Stimulated activated CD4-positive, alpha-beta T cell treated with anti-CD3 and anti-CD28 coated beads, Interleukin-1b, Interleukin-23, amount 100 ng/mL, for 1 hour (primary cell): ENCODE measurements at regions not wholly inside any gene's neighbourhood (a gene's known extent, or its start where the extent isn't known, plus 50 kb on each side); places are given as distances from the start of the nearest gene placed in this dataset.

Experiments
- DNase-seq, 2 donors: peaks; one replicate each; pipeline ENCODE4 v3.0.0-alpha.2; 2020; ENCODE audit warnings: low read depth in 2 of 2

GRCh38 chr1:29649189-29650040 lies 413.1 kb downstream of the PTPRU start:
- DNase-seq: no peak

DNA sequence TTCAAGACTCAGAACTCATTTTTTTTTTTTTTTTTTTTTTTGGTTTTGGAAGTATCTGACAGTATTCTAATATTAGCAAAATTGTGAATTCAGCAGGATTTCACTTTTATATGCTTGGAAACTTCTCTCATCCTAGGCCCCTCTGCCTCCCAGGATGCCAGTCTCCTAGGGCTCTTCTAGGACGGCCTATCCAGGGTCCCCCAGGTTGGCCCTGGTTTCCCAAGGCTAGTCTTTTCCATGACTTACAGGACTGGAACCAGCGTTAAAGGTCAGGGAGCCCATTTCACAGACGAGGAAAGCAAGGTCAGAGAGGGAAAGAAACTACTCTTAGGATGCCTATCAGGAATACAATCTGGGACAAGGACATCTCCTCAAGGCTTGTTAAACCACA lies 412.5 kb downstream of the PTPRU start:
- DNase-seq: no peak

GRCh38 chr1:29648026-29648425 lies 411.7 kb downstream of the PTPRU start:
- no peak for DNase-seq

- no peak for DNase-seq
Measured at GRCh38 chr1:29647581-29647980, 411.3 kb downstream of the PTPRU start.

- no peak for DNase-seq
Measured at GRCh38 chr1:29646161-29646775, 409.9 kb downstream of the PTPRU start.

- DNase-seq: no peak
Measured at GRCh38 chr1:29645586-29645985, 409.3 kb downstream of the PTPRU start.

DNA sequence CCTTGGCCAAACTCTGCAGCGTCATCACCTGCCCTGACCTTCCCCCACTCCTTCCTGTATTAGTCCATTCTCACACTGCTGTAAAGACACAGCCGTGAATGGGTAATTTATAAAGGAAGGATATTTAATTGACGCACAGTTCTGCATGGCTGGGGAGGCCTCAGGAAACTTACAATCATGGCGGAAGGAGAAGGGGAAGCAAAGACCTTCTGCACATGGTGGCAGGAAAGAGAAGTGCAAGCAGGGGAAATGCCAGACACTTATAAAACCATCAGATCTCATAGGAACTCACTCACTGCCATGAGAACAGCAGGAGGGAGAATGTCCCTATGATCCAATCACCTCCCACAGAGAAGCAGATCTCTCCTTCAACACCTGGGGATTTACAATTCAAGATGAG lies 408.5 kb downstream of the PTPRU start:
- no peak for DNase-seq

- no peak for DNase-seq
Measured at GRCh38 chr1:29643838-29644440, 407.6 kb downstream of the PTPRU start.

GRCh38 chr1:29643281-29643680 lies 407.0 kb downstream of the PTPRU start:
- no peak for DNase-seq

DNA sequence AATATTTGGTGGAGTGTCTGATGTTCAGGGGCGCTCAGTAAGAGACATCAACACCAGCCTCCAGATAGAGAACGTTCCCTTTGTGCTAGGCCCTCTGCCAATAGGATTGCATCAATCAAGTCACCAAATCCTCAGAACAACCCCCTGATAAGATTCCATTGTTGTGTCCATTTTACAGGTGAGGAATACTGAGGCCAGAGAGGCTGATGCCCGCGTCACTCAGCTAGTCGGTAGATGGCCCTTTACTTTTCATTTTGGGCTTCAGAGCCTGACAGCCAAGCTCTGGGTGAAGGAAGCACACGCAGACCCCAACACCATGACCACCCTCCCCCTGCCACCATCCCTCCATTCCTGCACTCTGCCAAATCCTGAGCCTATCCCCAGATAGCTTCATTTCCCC lies 406.2 kb downstream of the PTPRU start:
- no peak for DNase-seq

GRCh38 chr1:29641921-29642320 lies 405.6 kb downstream of the PTPRU start:
- no peak for DNase-seq

DNA sequence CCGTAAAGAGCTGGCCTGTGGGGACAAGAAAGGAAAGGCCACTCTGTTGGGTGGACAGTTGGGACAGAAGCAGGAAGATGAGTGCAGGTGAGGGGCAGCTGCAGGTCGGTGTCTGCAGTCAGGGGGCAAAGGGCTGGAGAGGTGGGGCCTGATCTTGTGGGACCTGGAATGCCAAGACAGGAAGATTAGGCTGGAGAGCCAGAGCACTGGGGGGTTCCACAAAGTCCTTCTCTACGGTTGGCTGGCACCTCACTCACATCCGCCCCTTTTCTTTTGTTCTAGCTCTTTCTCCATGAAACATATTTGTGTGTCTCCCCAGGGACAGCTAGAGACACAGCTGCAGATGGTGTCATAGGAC lies 404.1 kb downstream of the PTPRU start:
- DNase-seq: no peak

DNA sequence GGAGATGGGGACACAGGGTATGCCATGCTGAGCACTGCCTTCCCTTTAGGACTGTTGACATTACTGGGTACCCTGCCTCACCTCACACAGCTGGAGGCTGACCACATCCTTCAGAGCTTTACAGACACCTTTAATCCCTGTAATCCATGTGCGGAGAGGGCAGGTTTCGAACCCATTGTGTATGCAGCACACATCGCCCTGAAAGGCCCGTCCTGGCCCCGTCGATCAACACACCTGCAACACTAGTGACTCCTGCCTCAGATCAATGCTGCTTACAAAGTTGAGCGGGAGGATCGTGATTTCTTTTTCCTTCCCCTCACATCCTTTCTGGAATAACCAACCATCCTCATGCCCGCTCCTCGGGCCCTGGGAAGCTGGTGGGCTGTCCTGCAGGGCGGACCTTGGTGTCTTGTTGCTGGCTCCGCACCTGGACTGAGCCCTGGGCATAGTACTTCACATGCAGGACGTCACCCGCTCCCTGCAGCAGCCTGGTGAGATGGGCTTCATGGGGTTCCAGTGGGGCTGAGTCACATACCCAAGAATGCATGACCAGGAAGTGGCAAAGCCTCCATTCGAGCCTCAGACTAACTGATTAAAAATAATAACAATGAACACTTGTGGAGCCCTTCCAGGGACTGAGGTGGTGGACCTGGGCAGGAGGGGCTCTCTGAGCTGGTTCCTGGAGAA lies 403.6 kb downstream of the PTPRU start:
- no peak for DNase-seq

GRCh38 chr1:29639156-29639736 lies 402.9 kb downstream of the PTPRU start:
- no peak for DNase-seq

DNA sequence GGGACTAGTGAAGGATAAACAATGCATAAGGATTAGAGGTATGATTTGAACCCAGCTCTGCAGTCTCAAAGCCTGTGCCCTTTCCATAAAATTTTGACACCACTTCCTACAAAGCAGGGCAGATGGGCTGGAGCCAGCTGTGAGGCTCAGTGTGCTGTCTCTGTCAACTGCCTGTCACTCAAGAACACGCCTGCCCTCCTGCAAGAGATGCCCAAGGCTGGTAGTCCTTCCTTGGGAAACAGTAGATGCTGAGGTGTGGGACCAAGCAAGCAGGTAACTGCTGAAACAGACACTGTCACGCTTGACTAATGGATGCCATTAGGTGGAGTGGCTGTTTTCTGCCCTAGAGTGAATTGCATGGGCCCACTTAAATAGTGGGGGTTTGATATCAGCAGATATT lies 402.0 kb downstream of the PTPRU start:
- DNase-seq: no peak

DNA sequence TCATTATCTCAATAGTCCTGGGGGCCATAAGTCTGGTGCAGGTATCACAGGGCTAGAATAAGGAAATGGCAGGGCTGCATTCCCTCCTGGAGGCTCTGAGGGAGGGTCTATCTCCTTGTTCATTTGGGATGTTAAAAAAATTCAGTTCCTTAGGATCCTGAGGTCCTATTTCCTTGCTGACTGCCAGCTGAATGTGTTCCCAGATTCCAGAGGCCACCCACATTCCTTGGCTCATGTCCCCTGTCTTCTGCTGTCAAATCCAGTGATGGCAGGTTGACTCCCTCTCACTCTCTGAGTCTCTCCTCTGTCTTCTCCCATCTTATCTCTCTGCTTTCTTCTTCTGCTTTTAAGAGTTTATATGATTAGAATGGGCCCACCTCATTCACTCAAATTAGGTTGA lies 400.6 kb downstream of the PTPRU start:
- DNase-seq: no peak

DNA sequence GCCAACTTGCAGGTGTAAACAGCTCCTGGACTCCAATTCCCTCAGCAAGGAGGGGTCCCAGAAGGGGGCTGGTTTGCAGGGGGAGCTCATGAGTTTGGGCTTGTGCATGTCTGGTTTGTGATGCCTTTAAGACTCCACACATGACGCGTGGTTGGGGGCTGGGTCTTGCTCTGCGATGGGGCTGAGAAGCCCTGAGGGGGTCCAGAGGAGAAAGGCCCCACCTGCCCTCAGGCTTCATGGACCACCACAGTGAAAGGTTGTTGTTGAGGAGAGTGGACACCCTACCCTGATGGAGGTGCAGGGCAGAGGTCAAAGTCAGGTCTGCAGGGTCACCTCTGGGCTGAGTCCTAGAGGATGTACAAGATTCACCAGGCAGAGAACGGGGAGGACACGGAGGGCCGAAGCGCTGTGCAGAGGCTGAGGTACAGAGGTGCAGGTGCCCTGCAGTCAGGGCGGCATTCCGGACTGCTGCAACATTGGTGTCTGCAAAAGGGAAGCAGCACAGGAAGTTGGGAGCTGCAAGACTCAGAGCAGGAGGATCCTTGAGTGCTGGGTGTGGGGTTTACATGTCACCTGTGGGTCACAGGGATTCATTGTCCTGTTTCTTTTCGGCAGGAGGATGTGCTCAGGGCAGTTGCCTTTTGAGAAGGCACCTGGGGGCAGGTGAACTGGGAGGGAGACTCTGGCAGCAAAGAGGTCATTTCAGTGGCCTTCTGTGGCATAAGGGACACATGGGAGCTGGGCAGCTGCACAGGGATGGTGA lies 399.4 kb downstream of the PTPRU start:
- no peak for DNase-seq

GRCh38 chr1:29634746-29635335 lies 398.5 kb downstream of the PTPRU start:
- no peak for DNase-seq

DNA sequence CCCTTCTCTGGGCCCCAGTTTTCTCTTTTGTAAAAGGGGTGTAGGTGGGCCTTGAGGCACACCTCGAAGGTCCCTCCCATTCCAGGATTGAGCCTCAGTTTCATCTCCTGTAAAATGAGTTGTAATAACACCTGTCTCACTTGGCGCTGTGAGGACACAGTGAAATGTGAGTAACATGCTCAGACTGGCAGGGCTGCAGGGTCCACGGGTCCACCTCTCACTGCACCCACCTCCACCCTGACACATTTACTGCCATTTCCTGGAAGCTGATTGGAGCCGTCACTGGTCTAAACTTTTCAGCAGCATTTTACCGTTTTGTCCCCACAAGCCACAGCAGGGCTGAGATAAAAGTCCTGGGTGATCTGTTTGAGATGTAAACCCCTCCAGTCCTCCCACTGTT lies 398.0 kb downstream of the PTPRU start:
- no peak for DNase-seq

DNA sequence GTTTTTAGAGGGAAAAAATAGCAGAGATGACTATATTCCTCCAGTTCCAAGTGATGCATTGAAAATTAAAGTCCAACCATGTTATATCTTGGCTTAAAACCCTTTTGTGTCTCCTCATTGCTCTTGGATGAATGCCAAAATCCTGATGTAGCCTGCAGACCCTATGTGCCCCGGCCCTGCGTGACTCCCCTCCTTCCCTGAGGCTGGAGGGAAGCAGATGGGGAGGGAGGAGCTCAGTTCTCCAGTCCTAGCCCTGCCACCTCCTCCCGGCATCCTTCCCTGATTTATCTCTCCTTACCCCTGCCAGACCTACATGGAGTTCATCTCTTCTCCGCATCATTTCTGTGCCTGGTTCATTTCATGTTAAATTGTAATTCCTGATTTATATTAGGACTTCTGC lies 397.4 kb downstream of the PTPRU start:
- DNase-seq: no peak
